ENCODE measurements at regions not wholly inside any gene's neighbourhood (a gene's known extent, or its start where the extent isn't known, plus 50 kb on each side); places are given as distances from the start of the nearest gene placed in this dataset.

- TF ChIP-seq POLR2AphosphoS5 (IDR thresholded peaks at IDR 0.05) (no peak), CTCF (IDR thresholded peaks at IDR 0.05) (no peak), EP300 (IDR thresholded peaks at IDR 0.05) (no peak)
These were observed 250.5 kb upstream of the TLE3 start for GRCh38 chr15:70348226-70348543.
